Left ventricle myocardium superior (tissue), 1 donor: ENCODE measurements at regions not wholly inside any gene's neighbourhood (a gene's known extent, or its start where the extent isn't known, plus 50 kb on each side); places are given as distances from the start of the nearest gene placed in this dataset.
"Not testable (repeated sequence)": the region's sequence is repeated elsewhere in the genome, so short reads cannot be mapped to it uniquely, and the experiment has no call there.

Experiments used
- ATAC-seq: fragments of 200-7000 bp; cut with Tn5 transposase; one replicate; pipeline ENCODE4 v1.9.1; 2020; ENCODE audit warnings: mild to moderate bottlenecking, moderate library complexity
- DNase-seq: peaks from one replicate; pipeline ENCODE4 v3.0.0-alpha.2; 2020
- intact Hi-C: fragments of 100-400 bp; cut with micrococcal nuclease; formaldehyde crosslinking; loops from one replicate; pipeline ENCODE4 v1.11.0; 2022
- donor health status: DM: no; HTN: yes; CAD: no; lungs with severe emphysema.

DNA sequence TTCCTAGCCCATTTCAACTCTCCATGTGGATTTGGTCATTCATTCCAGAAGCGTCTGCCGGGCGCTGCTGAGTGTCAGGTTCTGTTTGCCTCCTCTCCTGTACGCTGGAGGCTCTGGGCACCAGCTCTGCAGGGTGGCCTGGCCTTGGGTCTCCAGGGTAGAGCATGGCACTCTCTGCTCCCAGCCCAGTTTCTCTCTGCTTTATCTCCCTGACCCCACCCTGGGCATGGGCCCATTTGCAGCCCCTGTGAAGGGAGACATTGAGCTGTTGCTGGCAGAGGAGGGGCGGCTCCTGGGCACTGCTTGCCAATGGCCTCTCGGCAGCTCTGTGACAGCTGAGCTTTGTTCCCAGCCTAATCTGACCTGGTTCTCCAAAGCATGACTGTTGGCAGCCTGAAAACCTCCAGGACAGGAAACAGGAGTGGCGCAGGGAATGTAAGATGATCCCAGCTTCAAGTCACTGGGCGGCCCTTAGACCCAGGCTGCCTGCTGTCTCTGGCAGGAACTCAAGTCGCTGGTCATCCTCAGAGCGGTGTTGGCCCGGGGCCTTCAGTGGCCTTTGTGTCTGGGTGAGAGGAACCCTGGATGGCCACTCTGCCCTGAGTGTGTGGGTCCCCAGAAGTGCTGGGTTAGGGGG is 146.8 kb downstream of the SEC14L1 start:
- intact Hi-C loops: no loop called here
- DNase-seq: peak; percentile 69

DNA sequence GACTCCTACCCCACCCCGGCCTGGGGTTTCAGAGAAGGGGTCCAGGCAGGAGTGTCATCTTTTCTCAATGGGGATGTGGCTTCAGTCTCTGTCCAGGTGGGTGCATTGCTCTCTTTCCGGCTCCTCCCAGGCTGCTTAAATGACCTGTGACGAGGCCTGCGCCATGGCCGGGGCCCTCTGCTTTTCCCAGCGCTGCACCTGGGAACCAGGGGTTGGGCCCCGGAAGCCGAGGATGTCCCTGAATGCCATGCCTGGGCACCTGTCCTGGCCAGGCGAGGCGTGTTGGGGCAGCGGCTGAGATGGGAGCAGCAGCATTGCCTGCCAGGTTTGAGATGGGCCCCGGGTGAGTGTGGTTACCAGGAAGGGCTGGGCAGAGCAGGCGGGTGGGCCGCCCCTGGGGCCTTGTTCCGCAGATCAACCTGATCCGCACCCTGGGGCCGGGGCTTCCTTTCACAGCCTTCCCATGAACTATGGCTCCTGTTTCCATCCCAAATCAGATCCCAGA is 147.4 kb downstream of the SEC14L1 start:
- ATAC-seq (peak; percentile 2), DNase-seq (no peak)
- intact Hi-C loops: no loop called here

More for the DNA sequence above, 146.8 kb downstream of the SEC14L1 start:
- peak; percentile 88 for ATAC-seq

DNA sequence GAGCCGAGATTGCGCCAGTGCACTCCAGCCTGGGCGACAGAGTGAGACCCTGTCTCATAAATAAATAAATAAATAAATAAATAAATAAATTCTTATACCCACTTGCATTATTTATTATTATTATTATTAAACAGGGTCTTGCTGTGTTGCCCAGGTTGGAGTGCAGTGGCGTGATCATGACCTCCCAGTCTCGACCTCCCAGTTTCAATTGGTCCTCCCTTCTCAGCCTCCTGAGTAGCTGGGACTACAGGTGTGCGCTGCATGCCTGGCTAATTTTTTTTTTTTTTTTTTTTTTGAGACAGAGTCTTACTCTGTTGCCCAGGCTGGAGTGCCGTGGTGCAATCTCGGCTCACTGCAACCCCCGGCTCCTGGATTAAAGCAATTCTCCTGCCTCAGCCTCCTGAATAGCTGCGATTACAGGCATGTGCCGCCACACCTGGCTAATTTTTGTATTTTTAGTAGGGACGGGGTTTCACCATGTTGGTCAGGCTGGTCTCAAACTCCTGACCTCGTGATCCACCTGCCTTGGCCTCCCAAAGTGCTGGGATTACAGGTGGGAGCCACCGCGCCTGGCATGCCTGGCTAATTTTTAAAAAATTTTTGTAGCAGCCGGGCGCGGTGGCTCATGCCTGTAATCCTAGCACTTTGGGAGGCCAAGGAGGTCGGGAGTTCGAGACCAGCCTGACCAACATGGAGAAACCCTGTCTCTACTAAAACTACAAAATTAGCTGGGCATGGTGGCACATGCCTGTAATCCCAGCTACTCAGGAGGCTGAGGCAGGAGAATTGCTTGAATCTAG is 150.2 kb downstream of the SEC14L1 start:
- intact Hi-C loops, ATAC-seq, DNase-seq: not testable (repeated sequence)

DNA sequence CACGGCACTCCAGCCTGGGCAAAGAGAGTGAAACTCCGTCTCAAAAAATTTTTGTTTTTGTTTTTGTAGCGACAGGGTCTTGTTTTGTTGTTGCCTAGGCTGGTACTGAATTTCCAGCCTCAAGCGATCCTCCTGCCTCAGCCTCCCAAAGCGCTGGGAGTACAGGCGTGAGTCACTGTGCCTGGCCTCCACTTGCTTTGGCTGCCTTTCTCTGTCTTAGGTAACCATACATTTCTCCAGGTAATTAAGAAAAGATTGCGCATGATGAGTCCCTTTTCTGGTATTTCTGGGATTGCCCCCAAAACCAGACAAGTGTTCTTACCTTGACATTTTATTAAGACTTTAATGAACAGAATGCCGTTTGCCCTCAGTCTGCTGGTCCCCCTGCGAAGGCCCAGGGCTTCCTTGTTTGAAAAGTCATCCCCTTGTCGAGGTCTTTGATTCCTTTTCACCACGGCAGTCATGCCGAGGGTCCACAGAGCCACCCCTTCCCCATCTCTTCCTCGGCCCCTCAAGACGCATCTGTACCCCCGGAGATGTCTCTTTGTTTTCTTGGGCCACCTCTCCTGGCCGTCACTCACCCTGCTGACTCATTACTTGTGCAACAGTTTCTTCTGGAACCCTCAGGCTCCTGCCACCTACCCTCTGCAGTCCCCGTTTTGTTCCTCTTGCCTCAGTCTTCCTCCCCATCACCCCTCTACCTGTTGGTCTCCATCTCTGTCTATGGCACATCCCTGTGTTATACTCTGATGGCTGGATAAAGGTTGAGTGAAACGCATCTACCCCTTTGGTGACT is 151.0 kb downstream of the SEC14L1 start:
- no peak for DNase-seq
- intact Hi-C loops: no loop called here
- no peak for ATAC-seq

DNA sequence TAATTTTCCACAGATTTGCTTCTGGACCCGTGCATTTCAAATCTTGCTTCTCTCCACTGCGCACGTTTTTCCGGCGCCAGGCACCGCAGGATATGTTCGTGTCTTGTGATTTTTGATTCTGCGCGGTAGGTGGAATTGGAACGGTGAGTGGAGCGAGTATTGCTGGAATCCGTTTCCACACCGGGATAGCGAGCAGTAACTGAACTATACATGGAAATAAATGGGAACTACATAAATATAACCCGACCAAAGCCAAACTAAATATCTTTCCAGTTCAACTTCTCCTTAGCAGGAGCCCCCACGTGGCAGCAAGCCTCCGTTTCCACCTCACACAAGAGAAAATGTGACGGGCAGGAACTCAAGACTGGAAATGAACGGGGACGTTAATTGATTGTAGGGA is 154.0 kb downstream of the SEC14L1 start:
- no peak for ATAC-seq
- no peak for DNase-seq
- intact Hi-C loops: no loop called here

DNA sequence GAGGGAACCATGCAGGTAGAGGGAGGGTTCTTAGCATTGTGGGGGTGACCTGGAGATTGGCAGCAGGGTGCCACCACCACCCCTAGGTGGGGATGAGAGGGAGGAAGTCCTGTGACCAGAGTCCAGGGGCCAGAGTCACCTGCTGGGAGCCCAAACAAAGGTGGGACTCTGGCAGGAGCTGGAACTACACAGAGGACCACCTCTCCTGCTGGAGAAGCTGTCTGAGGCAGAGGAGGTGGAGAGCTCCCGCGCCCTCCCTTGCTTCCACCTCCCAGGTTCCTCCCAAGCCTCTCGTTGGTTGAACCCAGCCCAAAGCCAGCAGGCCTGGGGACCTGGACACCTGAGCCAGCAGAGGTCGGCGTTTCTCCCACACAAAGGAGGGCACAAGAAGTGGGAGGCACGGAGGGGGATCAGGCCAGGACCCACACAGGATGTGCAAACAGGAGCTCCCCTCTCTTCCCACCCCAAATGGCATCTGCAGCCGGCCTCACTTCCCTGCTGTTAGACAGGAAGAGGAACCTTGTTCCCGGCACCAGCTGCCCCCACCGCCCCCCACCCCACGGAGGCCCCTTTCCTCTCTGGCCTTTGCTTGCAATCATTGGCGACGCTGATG is 154.6 kb downstream of the SEC14L1 start:
- DNase-seq (no peak), ATAC-seq (no peak)
- intact Hi-C loops: no loop called here

DNA sequence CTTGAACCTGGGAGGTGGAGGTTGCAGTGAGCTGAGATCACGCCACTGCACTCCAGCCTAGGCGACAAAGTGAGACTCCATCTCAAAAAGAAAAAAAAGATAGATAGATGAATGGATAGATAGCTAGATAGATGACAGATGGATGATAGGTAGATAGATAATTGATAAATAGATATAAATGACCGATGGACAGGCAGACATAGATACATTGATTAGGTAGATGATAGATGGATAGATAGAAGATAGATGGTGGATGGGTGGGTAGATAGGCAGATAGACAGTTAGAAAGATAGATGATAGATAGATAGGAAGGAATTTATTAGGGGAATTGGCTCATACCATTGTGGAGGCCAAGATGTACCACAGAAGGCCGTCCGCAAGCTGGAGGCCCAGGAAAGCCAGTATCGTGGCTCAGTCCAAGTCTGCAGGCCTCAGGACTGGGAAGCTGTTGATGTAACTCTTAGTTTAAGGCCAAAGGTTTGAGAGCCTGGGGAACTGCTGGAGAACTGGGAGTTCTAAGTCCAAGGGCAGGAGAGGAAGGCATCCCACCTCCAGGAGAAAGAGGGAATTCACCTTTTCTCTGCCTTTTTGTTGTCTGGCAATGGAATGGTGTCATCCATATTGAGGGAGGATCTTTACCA is 156.1 kb downstream of the SEC14L1 start:
- ATAC-seq: no peak
- intact Hi-C loops: no loop called here

DNA sequence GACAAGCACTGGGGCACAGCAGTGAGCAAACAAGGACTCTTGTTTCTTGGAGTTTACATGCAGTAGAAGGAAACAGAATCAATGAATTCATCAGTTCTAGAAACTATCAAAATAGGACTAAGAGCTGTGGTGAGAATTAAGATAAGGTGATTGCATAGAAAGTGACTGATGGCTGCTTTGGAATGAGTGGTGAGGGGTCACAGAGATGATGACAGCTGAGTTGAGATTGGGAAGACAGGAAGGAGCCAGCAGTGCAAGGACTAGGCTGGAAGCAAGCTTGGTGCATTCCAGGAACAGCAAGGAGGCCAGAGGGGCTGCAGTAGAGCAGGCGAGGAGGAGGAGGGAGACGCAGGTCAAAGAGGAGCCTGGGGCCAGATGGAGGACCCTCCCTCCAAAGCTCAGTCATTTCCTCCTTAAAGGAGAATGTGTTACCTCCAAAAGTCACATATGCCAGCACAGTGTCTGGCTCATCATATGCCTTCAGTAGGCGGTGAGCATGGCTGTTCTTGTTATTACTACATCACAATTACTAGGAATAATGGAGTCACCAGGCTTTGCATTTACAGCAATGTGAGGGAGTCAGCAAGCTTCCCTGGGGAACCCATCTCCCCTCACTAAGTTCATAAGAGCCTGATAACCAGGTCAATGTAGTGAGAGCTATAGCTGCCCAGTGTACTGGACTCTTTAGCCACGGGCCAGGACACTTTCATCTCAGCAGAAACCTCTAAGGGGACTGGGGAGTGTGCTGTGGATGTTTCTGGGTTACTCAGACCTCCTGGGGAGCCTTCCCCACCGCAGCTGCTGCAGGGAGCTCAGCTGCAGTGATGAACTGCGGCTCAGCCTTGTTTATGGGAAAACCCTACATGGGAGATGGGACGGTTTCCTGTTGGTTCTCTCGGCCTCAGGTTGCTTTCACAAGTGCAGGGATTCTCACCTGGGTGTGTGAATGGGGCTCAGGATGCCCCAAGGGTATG is 157.2 kb downstream of the SEC14L1 start:
- DNase-seq (no peak), ATAC-seq (no peak)
- intact Hi-C loops: no loop called here

More for the DNA sequence above, 156.1 kb downstream of the SEC14L1 start:
- no peak for DNase-seq

DNA sequence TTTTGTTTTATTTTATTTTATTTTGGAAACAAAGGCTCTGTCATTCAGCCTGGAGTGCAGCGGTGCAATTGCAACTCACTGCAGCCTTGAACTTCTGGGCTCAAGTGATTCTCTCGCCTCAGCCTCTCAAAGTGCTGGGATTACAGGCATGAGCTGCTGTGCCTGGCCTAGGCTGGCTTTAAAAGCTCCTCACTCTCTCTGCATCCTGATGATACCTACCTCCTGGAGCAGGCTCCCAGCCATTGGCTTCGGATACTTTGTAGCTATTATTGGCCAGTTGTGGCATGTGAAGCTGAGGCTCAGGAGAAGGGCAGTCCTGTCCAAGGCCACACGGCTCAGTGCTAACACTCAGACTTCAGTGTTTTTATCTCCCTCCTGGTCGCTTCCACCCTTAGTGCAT is 158.0 kb downstream of the SEC14L1 start:
- intact Hi-C loops: no loop called here
- ATAC-seq (no peak), DNase-seq (no peak)

DNA sequence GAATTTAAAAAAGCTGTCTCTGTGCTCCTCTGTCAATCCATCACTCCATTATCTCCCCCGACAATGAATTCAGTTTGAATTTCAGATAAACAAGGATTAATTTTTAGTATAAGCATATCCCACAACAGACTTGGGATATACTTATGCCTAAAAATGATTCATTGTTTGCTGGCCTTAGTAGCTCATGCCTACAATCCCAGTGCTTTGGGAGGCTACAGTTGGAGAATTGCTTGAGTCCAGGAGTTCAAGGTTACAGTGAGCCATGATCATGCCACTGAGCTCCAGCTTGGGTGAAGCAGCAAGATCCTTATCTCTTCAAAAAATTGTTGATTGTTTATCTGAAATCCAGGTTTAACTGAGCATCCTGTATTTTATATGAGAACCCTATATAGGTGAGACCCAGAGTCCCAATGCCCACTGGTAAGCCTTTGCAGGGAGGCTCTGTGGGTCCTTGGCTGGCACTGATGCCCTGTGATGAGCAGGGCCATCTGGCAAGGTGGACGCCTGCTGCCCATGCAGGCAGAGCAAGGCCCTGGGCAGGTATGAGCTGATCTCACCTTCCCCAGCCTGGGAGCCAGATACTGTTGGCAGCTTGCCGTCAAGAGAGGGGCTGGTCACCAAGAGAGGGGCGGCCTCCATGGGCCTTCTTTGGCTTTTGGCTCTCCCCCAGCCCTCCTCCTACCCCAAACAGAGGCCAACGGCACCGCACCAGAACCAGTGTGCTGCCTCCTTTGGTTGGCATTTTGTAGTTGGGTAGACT is 158.7 kb downstream of the SEC14L1 start:
- ATAC-seq (no peak), DNase-seq (no peak)
- intact Hi-C loops: no loop called here

DNA sequence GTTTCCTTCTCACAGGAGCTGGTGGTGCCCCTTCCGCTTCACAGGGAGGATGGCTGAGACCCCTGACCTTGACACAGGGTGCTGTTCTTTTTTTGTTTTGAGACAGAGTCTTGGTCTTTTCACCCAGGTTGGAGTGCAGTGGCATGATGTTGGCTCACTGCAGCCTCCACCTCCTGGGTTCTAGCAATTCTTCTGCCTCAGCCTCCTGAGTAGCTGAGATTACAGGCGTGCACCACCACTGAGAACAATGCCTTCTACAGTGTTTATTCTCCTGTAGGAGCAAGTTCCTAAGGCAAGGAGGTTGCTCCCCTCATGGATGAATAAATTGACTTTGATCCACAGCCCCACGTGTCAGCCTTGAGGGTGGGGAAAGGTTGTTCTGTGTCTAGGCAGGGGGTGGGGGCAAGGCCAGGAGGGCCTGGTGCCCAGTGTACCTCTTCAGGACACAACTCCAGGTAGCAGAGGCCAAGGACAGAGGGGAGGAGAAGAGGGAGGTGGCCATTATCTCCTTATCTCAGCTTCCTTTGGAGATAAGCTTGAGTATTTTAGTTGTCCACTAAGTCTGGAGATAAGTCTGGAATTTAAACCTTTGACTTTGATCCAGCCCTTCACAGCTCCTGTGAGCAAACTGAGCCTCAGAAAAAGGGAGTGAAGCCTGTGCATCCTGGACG is 159.4 kb downstream of the SEC14L1 start:
- intact Hi-C loops: no loop called here
- no peak for ATAC-seq
- DNase-seq: no peak

DNA sequence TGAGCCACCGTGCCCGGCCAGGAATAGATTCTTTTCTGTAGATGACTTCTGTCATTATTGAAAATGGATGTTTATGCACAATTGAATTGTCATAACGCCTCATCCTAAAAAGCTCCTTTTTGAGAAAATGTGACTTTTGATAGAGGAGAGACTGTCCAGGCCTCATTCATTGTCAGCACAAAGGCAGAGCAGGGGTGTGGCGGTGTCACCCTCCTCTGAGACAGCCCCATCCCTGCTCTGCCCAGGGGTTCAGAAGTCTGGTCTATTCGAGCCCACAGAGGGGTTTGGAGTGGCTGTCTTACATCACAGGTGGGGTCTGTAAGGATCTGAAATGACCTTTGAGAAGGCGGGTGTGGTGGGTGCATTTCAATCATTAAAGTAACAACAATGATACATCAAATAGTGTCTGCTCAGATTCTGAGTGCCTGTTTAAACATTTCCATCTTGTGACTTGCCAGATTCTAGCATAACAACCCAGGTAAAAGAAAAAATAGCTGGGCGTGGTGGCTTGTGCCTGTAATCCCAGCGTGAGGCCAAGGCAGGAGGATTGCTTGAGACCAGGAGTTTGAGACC is 161.0 kb downstream of the SEC14L1 start:
- no peak for DNase-seq
- ATAC-seq: no peak
- intact Hi-C loops: no loop called here

DNA sequence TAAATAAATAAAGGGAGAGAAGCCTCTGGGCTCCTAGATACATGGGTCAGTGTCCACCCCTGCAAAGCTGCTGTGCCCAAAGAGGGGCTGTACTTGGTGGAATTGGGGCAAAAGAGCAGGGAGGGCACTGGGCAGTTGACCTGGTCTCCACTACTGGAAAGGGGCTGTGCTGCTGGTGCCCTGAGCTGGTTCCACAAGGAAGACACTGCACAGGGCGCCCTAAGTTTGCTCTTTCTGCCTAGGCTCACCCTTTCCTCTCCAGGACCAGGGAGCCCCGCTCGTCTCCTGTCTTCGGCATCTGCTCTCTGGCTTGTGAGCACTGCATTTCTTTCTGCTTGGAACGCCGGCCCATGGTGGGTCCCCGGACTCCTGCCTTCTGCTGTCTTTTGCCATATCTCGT is 161.9 kb downstream of the SEC14L1 start:
- ATAC-seq: no peak
- DNase-seq: no peak
- intact Hi-C loops: no loop called here

DNA sequence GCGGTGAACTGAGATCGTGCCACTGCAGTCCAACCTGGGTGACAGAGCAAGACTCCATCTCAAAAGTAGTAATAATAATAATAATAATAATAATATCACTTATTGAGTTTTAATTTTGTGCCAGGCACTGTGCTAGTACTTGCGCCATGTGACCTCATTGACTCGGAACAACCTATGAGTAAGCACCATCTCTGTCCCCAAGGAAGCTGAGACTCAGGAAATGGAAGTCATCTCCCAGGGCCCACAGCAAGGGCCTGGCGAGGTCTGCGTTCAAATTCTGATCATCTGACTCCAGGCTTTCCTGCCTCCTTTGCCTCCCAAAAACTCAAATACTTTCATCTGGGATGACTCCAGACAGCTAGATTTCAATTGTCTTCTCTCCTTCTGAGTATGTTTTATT is 162.9 kb downstream of the SEC14L1 start:
- intact Hi-C loops: no loop called here
- no peak for DNase-seq
- ATAC-seq: no peak

DNA sequence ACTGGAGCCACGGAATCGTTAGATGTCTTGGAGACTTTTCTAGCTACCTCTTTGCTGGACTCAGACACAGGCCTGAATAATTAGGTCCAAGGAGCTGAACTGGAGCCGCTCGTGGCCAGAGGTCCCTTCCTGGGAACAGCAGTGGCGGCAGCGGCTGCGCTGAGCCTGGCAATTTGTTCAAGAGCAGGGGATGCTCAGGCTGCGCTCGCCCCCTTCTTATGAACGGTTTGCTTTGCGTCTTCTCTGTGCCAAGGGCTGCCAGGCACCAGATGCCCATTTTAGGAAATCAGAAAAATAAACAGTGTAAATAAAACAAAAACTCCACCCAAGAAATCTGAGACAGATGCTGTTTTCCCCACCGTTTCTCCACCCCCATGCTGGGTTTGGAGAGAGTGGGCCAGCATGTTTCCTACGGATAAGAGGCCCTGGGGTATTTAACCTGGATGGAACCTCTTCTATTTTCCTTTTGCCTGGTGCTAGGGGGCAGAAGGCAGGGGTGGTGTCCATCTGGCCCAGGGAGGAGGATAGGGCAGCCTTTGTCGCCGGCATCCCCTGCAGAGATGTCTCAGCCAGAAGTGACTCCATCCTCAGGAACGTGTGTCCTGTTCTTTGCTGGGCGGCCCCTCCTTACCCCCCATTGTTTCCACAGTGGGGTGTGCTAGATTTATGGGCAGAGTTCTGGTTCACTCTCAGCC is 163.4 kb downstream of the SEC14L1 start:
- intact Hi-C loops: no loop called here
- no peak for DNase-seq
- no peak for ATAC-seq
